ENCODE measurements at regions not wholly inside any gene's neighbourhood (a gene's known extent, or its start where the extent isn't known, plus 50 kb on each side); places are given as distances from the start of the nearest gene placed in this dataset.

- TF ChIP-seq POLR2A (IDR thresholded peaks at IDR 0.05; ENCODE audit: borderline replicate concordance, extremely low read depth, insufficient read depth, insufficient read length) (no peak), CTCF (IDR thresholded peaks at IDR 0.05 in 2 of 3, conservative IDR thresholded peaks at IDR 0.05 in 1 of 3; ENCODE audit: borderline replicate concordance in 1 of 3, insufficient read depth in 1 of 3, low read depth in 2 of 3, low read length in 2 of 3) (no peak), SIN3A (IDR thresholded peaks at IDR 0.05; ENCODE audit: low read depth) (no peak), POLR2AphosphoS5 (IDR thresholded peaks at IDR 0.05; ENCODE audit: low read depth, low read length) (no peak), YY1 (IDR thresholded peaks at IDR 0.05; ENCODE audit: extremely low read depth, insufficient replicate concordance, low read depth, low read length) (no peak), EZH2 (IDR thresholded peaks at IDR 0.05) (no peak), EZH2phosphoT487 (IDR thresholded peaks at IDR 0.05; ENCODE audit: borderline replicate concordance) (no peak), SRF (IDR thresholded peaks at IDR 0.05; ENCODE audit: low read depth) (no peak), ZFX (IDR thresholded peaks at IDR 0.05) (no peak)
- TF ChIP-seq, protein P1, sequence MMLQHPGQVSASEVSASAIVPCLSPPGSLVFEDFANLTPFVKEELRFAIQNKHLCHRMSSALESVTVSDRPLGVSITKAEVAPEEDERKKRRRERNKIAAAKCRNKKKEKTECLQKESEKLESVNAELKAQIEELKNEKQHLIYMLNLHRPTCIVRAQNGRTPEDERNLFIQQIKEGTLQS (IDR thresholded peaks at IDR 0.05), result no peak
- TF ChIP-seq, protein P2, sequence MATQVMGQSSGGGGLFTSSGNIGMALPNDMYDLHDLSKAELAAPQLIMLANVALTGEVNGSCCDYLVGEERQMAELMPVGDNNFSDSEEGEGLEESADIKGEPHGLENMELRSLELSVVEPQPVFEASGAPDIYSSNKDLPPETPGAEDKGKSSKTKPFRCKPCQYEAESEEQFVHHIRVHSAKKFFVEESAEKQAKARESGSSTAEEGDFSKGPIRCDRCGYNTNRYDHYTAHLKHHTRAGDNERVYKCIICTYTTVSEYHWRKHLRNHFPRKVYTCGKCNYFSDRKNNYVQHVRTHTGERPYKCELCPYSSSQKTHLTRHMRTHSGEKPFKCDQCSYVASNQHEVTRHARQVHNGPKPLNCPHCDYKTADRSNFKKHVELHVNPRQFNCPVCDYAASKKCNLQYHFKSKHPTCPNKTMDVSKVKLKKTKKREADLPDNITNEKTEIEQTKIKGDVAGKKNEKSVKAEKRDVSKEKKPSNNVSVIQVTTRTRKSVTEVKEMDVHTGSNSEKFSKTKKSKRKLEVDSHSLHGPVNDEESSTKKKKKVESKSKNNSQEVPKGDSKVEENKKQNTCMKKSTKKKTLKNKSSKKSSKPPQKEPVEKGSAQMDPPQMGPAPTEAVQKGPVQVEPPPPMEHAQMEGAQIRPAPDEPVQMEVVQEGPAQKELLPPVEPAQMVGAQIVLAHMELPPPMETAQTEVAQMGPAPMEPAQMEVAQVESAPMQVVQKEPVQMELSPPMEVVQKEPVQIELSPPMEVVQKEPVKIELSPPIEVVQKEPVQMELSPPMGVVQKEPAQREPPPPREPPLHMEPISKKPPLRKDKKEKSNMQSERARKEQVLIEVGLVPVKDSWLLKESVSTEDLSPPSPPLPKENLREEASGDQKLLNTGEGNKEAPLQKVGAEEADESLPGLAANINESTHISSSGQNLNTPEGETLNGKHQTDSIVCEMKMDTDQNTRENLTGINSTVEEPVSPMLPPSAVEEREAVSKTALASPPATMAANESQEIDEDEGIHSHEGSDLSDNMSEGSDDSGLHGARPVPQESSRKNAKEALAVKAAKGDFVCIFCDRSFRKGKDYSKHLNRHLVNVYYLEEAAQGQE (IDR thresholded peaks at IDR 0.05; ENCODE audit: low read depth), result no peak
These were observed 568.3 kb upstream of the SALL1 start for GRCh38 chr16:51719376-51719775.
